ENCODE measurements at regions not wholly inside any gene's neighbourhood (a gene's known extent, or its start where the extent isn't known, plus 50 kb on each side); places are given as distances from the start of the nearest gene placed in this dataset.

GRCh38 chr3:194944526-194944925 lies 258.8 kb downstream of the FAM43A start:
- TF ChIP-seq GATA2 (IDR thresholded peaks at IDR 0.05; ENCODE audit: low read depth, low read length) (no peak), GATA3 (IDR thresholded peaks at IDR 0.05; ENCODE audit: low read depth, low read length) (no peak)

- TF ChIP-seq GATA3 (IDR thresholded peaks at IDR 0.05; ENCODE audit: low read depth, low read length) (no peak), GATA2 (IDR thresholded peaks at IDR 0.05; ENCODE audit: low read depth, low read length) (no peak)
Measured at GRCh38 chr3:194945508-194945907, 259.8 kb downstream of the FAM43A start.

- TF ChIP-seq GATA3 (IDR thresholded peaks at IDR 0.05; ENCODE audit: low read depth, low read length): no peak
- no peak for TF ChIP-seq GATA2 (IDR thresholded peaks at IDR 0.05; ENCODE audit: low read depth, low read length)
Measured at GRCh38 chr3:194946091-194946490, 260.4 kb downstream of the FAM43A start.

- no peak for TF ChIP-seq GATA2 (IDR thresholded peaks at IDR 0.05; ENCODE audit: low read depth, low read length)
Measured at GRCh38 chr3:194949592-194949991, 263.9 kb downstream of the FAM43A start.

GRCh38 chr3:194950906-194951628 lies 265.4 kb downstream of the FAM43A start:
- TF ChIP-seq GATA2 (IDR thresholded peaks at IDR 0.05; ENCODE audit: low read depth, low read length) (no peak), GATA3 (IDR thresholded peaks at IDR 0.05; ENCODE audit: low read depth, low read length) (no peak)

- TF ChIP-seq GATA3 (IDR thresholded peaks at IDR 0.05; ENCODE audit: low read depth, low read length) (no peak), GATA2 (IDR thresholded peaks at IDR 0.05; ENCODE audit: low read depth, low read length) (no peak)
Measured at GRCh38 chr3:194951931-194952582, 266.4 kb downstream of the FAM43A start.

GRCh38 chr3:194952841-194953241 lies 267.2 kb downstream of the FAM43A start:
- TF ChIP-seq GATA2 (IDR thresholded peaks at IDR 0.05; ENCODE audit: low read depth, low read length) (peak; percentile 47), GATA3 (IDR thresholded peaks at IDR 0.05; ENCODE audit: low read depth, low read length) (no peak)

- no peak for TF ChIP-seq GATA2 (IDR thresholded peaks at IDR 0.05; ENCODE audit: low read depth, low read length)
- no peak for TF ChIP-seq GATA3 (IDR thresholded peaks at IDR 0.05; ENCODE audit: low read depth, low read length)
Measured at GRCh38 chr3:194953291-194953690, 267.6 kb downstream of the FAM43A start.

GRCh38 chr3:194955546-194955945 lies 269.9 kb downstream of the FAM43A start:
- TF ChIP-seq GATA3 (IDR thresholded peaks at IDR 0.05; ENCODE audit: low read depth, low read length): no peak
- no peak for TF ChIP-seq GATA2 (IDR thresholded peaks at IDR 0.05; ENCODE audit: low read depth, low read length)

GRCh38 chr3:194955979-194956696 lies 270.5 kb downstream of the FAM43A start:
- TF ChIP-seq GATA2 (IDR thresholded peaks at IDR 0.05; ENCODE audit: low read depth, low read length): no peak
- no peak for TF ChIP-seq GATA3 (IDR thresholded peaks at IDR 0.05; ENCODE audit: low read depth, low read length)

GRCh38 chr3:194956697-194957396 lies 271.2 kb downstream of the FAM43A start:
- TF ChIP-seq GATA3 (IDR thresholded peaks at IDR 0.05; ENCODE audit: low read depth, low read length): no peak
- no peak for TF ChIP-seq GATA2 (IDR thresholded peaks at IDR 0.05; ENCODE audit: low read depth, low read length)

GRCh38 chr3:194957743-194958240 lies 272.1 kb downstream of the FAM43A start:
- TF ChIP-seq GATA3 (IDR thresholded peaks at IDR 0.05; ENCODE audit: low read depth, low read length) (no peak), GATA2 (IDR thresholded peaks at IDR 0.05; ENCODE audit: low read depth, low read length) (no peak)

GRCh38 chr3:194959217-194959616 lies 273.5 kb downstream of the FAM43A start:
- TF ChIP-seq GATA3 (IDR thresholded peaks at IDR 0.05; ENCODE audit: low read depth, low read length) (no peak), GATA2 (IDR thresholded peaks at IDR 0.05; ENCODE audit: low read depth, low read length) (no peak)

- TF ChIP-seq GATA2 (IDR thresholded peaks at IDR 0.05; ENCODE audit: low read depth, low read length): no peak
- no peak for TF ChIP-seq GATA3 (IDR thresholded peaks at IDR 0.05; ENCODE audit: low read depth, low read length)
Measured at GRCh38 chr3:194960446-194961032, 274.9 kb downstream of the FAM43A start.

Measured in SH-SY5Y (cell line).